Frontal cortex (tissue), 3 donors: ENCODE measurements at regions not wholly inside any gene's neighbourhood (a gene's known extent, or its start where the extent isn't known, plus 50 kb on each side); places are given as distances from the start of the nearest gene placed in this dataset.
"Not testable (repeated sequence)": the region's sequence is repeated elsewhere in the genome, so short reads cannot be mapped to it uniquely, and the experiment has no call there.

ENCODE experiments used
- DNase-seq, 2 donors: peaks; one replicate each; pipeline ENCODE4 v3.0.0; 2012; ENCODE audit warnings: low spot score in 2 of 2
- FAIRE-seq: peaks from 2 replicates; lab custom pipeline; 2012; peaks lifted over from hg19 to GRCh38; lab: Jason Lieb, UNC
- donor health status: control.
- donor health status: control.
- donor health status: control.

- not testable (repeated sequence) for DNase-seq, FAIRE-seq
These were observed 354.3 kb downstream of the PAX3 start for GRCh38 chr2:221944452-221944851.

GRCh38 chr2:221943076-221943810 is 355.6 kb downstream of the PAX3 start:
- FAIRE-seq: no peak

GRCh38 chr2:221931251-221931991 is 359.3 kb upstream of the EPHA4 start:
- DNase-seq (no peak), FAIRE-seq (no peak)

More at GRCh38 chr2:221943076-221943810, 355.6 kb downstream of the PAX3 start:
- no peak for DNase-seq

- DNase-seq (no peak), FAIRE-seq (no peak)
These were observed 357.2 kb upstream of the EPHA4 start for GRCh38 chr2:221929259-221929658.

GRCh38 chr2:221926327-221926726 is 354.2 kb upstream of the EPHA4 start:
- FAIRE-seq: no peak
- DNase-seq: no peak

- peak in 1 of 2 donors; percentile 2 for DNase-seq
These were observed 352.5 kb upstream of the EPHA4 start for GRCh38 chr2:221924576-221924975.

GRCh38 chr2:221915926-221916325 is 343.8 kb upstream of the EPHA4 start:
- no peak for DNase-seq
- FAIRE-seq: no peak

More at GRCh38 chr2:221924576-221924975, 352.5 kb upstream of the EPHA4 start:
- FAIRE-seq: no peak

- no peak for FAIRE-seq
- no peak for DNase-seq
These were observed 342.3 kb upstream of the EPHA4 start for GRCh38 chr2:221914334-221914880.

GRCh38 chr2:221911890-221912289 is 339.8 kb upstream of the EPHA4 start:
- no peak for FAIRE-seq

GRCh38 chr2:221911321-221911720 is 339.2 kb upstream of the EPHA4 start:
- DNase-seq (no peak), FAIRE-seq (no peak)

More at GRCh38 chr2:221911890-221912289, 339.8 kb upstream of the EPHA4 start:
- DNase-seq: no peak

GRCh38 chr2:221908518-221908917 is 336.4 kb upstream of the EPHA4 start:
- FAIRE-seq: no peak
- no peak for DNase-seq

- no peak for FAIRE-seq
These were observed 325.6 kb upstream of the EPHA4 start for GRCh38 chr2:221897718-221898117.

GRCh38 chr2:221896505-221897151 is 324.5 kb upstream of the EPHA4 start:
- FAIRE-seq: no peak
- DNase-seq: no peak

More at GRCh38 chr2:221897718-221898117, 325.6 kb upstream of the EPHA4 start:
- no peak for DNase-seq

GRCh38 chr2:221895366-221896121 is 323.4 kb upstream of the EPHA4 start:
- DNase-seq: peak in 1 of 2 donors; percentile 8
- no peak for FAIRE-seq

- no peak for DNase-seq
These were observed 321.4 kb upstream of the EPHA4 start for GRCh38 chr2:221893501-221893900.

GRCh38 chr2:221892006-221892405 is 319.9 kb upstream of the EPHA4 start:
- DNase-seq, FAIRE-seq: not testable (repeated sequence)

More at GRCh38 chr2:221893501-221893900, 321.4 kb upstream of the EPHA4 start:
- no peak for FAIRE-seq

- FAIRE-seq (no peak), DNase-seq (no peak)
These were observed 311.9 kb upstream of the EPHA4 start for GRCh38 chr2:221883976-221884375.

GRCh38 chr2:221876016-221876415 is 303.9 kb upstream of the EPHA4 start:
- FAIRE-seq: no peak

GRCh38 chr2:221874444-221874843 is 302.3 kb upstream of the EPHA4 start:
- no peak for DNase-seq
- no peak for FAIRE-seq

More at GRCh38 chr2:221876016-221876415, 303.9 kb upstream of the EPHA4 start:
- no peak for DNase-seq
